H1 (cell line): ENCODE measurements at regions not wholly inside any gene's neighbourhood (a gene's known extent, or its start where the extent isn't known, plus 50 kb on each side); places are given as distances from the start of the nearest gene placed in this dataset.

Experiments used
- CTCF ChIA-PET: fragments of 300-600 bp; sonication (Branson Sonifier 250); formaldehyde crosslinking; loops from one replicate; lab custom pipeline; 2021; ENCODE audit not compliant: partially characterized antibody; lab: Charles Lee
- POLR2A ChIA-PET: fragments of 300-600 bp; sonication (Branson Sonifier 250); formaldehyde crosslinking; loops from one replicate; lab custom pipeline; 2021; ENCODE audit warnings: inconsistent platforms; ENCODE audit not compliant: partially characterized antibody; lab: Charles Lee
- DNase-seq, 2 experiments: peaks; one replicate each; pipeline versions ENCODE4 v3.0.0 to v3.0.0-alpha.2; 2010 to 2022; ENCODE audit warnings: low spot score in 2 of 2, low read depth in 1 of 2, mixed read lengths in 1 of 2
- FAIRE-seq: peaks from 2 replicates; lab custom pipeline; 2011; peaks lifted over from hg19 to GRCh38; lab: Jason Lieb, UNC
- H2AFZ ChIP-seq: 2 replicates; pipeline ENCODE4 v1.8.1; 2012; ENCODE audit warnings: low read length, inconsistent platforms
- H2AK5ac ChIP-seq: 2 replicates; pipeline ENCODE4 v1.6.1; 2013; ENCODE audit warnings: low read depth, low read length
- H2BK120ac ChIP-seq: replicated peaks from 2 replicates; pipeline ENCODE3; 2013; ENCODE audit warnings: low read depth, low read length, inconsistent platforms
- H2BK12ac ChIP-seq: 2 replicates; pipeline ENCODE4 v1.6.1; 2013; ENCODE audit warnings: low read depth, low read length
- H2BK15ac ChIP-seq: 2 replicates; pipeline ENCODE4 v1.6.1; 2013; ENCODE audit warnings: low read length
- H2BK20ac ChIP-seq: 2 replicates; pipeline ENCODE4 v1.6.1; 2013; ENCODE audit warnings: low read length
- H2BK5ac ChIP-seq: 2 replicates; pipeline ENCODE4 v1.6.1; 2013; ENCODE audit warnings: low read depth, low read length
- H3K14ac ChIP-seq: 2 replicates; pipeline ENCODE4 v1.6.1; 2013; ENCODE audit warnings: inconsistent platforms; ENCODE audit not compliant: insufficient read length
- H3K18ac ChIP-seq: 2 replicates; pipeline ENCODE4 v1.6.1; 2013; ENCODE audit warnings: low read length; ENCODE audit errors: extremely low read depth
- H3K23ac ChIP-seq: 2 replicates; pipeline ENCODE4 v1.6.1; 2013; ENCODE audit warnings: inconsistent platforms; ENCODE audit not compliant: insufficient read length
- H3K23me2 ChIP-seq: 2 replicates; pipeline ENCODE4 v1.6.1; 2013; ENCODE audit warnings: low read depth, low read length
- H3K27ac ChIP-seq: 2 replicates; pipeline ENCODE4 v1.6.1; 2011; ENCODE audit warnings: low read depth, low read length, inconsistent platforms
- H3K27me3 ChIP-seq, 4 experiments: replicated peaks in 1 of 4; 1 replicate in 1 of 4; 2 replicates in 3 of 4; pipeline versions ENCODE4 v1.6.1 to v1.8.1; 2011 to 2013; ENCODE audit warnings: low read length in 3 of 4, mild to moderate bottlenecking in 3 of 4, inconsistent platforms in 2 of 4, mixed read lengths in 2 of 4, moderate library complexity in 1 of 4; ENCODE audit not compliant: control insufficient read depth in 3 of 4, insufficient read depth in 3 of 4; ENCODE audit errors: extremely low read depth in 1 of 4
- H3K36me3 ChIP-seq, 4 experiments: 2 replicates each; pipeline versions ENCODE4 v1.6.1 to v1.8.1; 2011 to 2013; ENCODE audit warnings: mild to moderate bottlenecking in 4 of 4, low read length in 3 of 4, moderate library complexity in 2 of 4, control low read depth in 1 of 4, inconsistent platforms in 1 of 4; ENCODE audit not compliant: insufficient read depth in 4 of 4, control insufficient read depth in 2 of 4
- H3K4ac ChIP-seq: replicated peaks from 2 replicates; pipeline ENCODE3; 2013; ENCODE audit warnings: low read length, low read depth, mixed read lengths, inconsistent platforms; ENCODE audit not compliant: insufficient read length
- H3K4me1 ChIP-seq, 4 experiments: replicated peaks in 1 of 4; 1 replicate in 1 of 4; 2 replicates in 3 of 4; pipeline versions ENCODE4 v1.6.1 to v1.8.1; 2011 to 2013; ENCODE audit warnings: low read length in 3 of 4, inconsistent platforms in 2 of 4, mixed read lengths in 1 of 4; ENCODE audit not compliant: insufficient read depth in 4 of 4, control insufficient read depth in 3 of 4
- H3K4me2 ChIP-seq, 2 experiments: 2 replicates each; pipeline versions ENCODE4 v1.6.1 to v1.8.1; 2011 to 2013; ENCODE audit warnings: low read depth in 2 of 2, low read length in 2 of 2, control low read depth in 1 of 2, inconsistent platforms in 1 of 2, mild to moderate bottlenecking in 1 of 2; ENCODE audit not compliant: insufficient read depth in 1 of 2
- H3K4me3 ChIP-seq, 4 experiments: fragments of 200-600, 300-600 bp in 1 of 4; sonication (generic), shearing (Covaris generic), sonication (Bioruptor Twin) in 1 of 4; 2 replicates each; pipeline versions ENCODE4 v1.5.1 to v1.8.1; 2011 to 2016; ENCODE audit warnings: low read length in 4 of 4, low read depth in 3 of 4, control low read depth in 2 of 4, inconsistent platforms in 2 of 4, mild to moderate bottlenecking in 2 of 4, mixed read lengths in 1 of 4, moderate library complexity in 1 of 4; ENCODE audit not compliant: insufficient read depth in 2 of 4; ENCODE audit errors: extremely low read depth in 1 of 4
- H3K56ac ChIP-seq: replicated peaks from 2 replicates; pipeline ENCODE3; 2013; ENCODE audit warnings: low read depth, mild to moderate bottlenecking, mixed read lengths, low read length, inconsistent platforms; ENCODE audit not compliant: insufficient read length
- H3K79me1 ChIP-seq: 2 replicates; pipeline ENCODE4 v1.6.1; 2013; ENCODE audit warnings: low read depth, low read length, control low read depth
- H3K79me2 ChIP-seq, 2 experiments: 2 replicates each; pipeline versions ENCODE4 v1.6.1 to v1.8.1; 2012 to 2013; ENCODE audit warnings: low read length in 2 of 2, mild to moderate bottlenecking in 2 of 2, inconsistent platforms in 1 of 2; ENCODE audit not compliant: insufficient read depth in 2 of 2, control insufficient read depth in 1 of 2
- H3K9ac ChIP-seq, 4 experiments: replicated peaks in 1 of 4; 1 replicate in 1 of 4; 2 replicates in 3 of 4; pipeline versions ENCODE4 v1.6.1 to v1.8.1; 2011 to 2013; ENCODE audit warnings: low read depth in 3 of 4, low read length in 3 of 4, control low read depth in 2 of 4, mild to moderate bottlenecking in 2 of 4, moderate library complexity in 2 of 4, inconsistent platforms in 1 of 4; ENCODE audit errors: extremely low read depth in 1 of 4
- H3K9me3 ChIP-seq, 2 experiments: 2 replicates each; pipeline versions ENCODE4 v1.6.1 to v1.8.1; 2012 to 2013; ENCODE audit warnings: mild to moderate bottlenecking in 2 of 2, moderate library complexity in 2 of 2, control low read depth in 1 of 2, inconsistent platforms in 1 of 2, low read depth in 1 of 2, low read length in 1 of 2, mixed read lengths in 1 of 2; ENCODE audit not compliant: insufficient read depth in 2 of 2
- H4K20me1 ChIP-seq, 2 experiments: replicated peaks in 1 of 2; 2 replicates each; pipeline versions ENCODE3 to v1.8.1; 2011 to 2013; ENCODE audit warnings: inconsistent platforms in 2 of 2, low read length in 2 of 2, mild to moderate bottlenecking in 1 of 2; ENCODE audit not compliant: insufficient read depth in 2 of 2, control insufficient read depth in 1 of 2
- H4K5ac ChIP-seq: 2 replicates; pipeline ENCODE4 v1.6.1; 2013; ENCODE audit warnings: low read length, low read depth, mixed read lengths, inconsistent platforms; ENCODE audit not compliant: insufficient read length
- H4K8ac ChIP-seq: 2 replicates; pipeline ENCODE4 v1.8.0; 2013; ENCODE audit warnings: mild to moderate bottlenecking, moderate library complexity, low read length, inconsistent platforms; ENCODE audit not compliant: insufficient read depth; ENCODE audit errors: extremely low read depth
- H4K91ac ChIP-seq: replicated peaks from 2 replicates; pipeline ENCODE3; 2013; ENCODE audit warnings: low read length, mixed read lengths, inconsistent platforms; ENCODE audit not compliant: insufficient read length
- BACH1 ChIP-seq: IDR thresholded peaks from 2 replicates; pipeline ENCODE4 v1.6.1; 2012; ENCODE audit warnings: low read length, improper control_type of control experiment
- CREB1 ChIP-seq: IDR thresholded peaks from 2 replicates; pipeline ENCODE4 v1.6.1; 2012; ENCODE audit warnings: inconsistent platforms
- CTBP2 ChIP-seq: IDR thresholded peaks from 2 replicates; pipeline ENCODE4 v1.7.0; 2011; ENCODE audit warnings: borderline replicate concordance, mild to moderate bottlenecking, moderate library complexity, mixed read lengths, low read length; ENCODE audit not compliant: insufficient read depth, insufficient read length
- HDAC2 ChIP-seq, 2 experiments: fragments of 300-600 bp in 1 of 2; sonication (generic) in 1 of 2; IDR thresholded peaks; 2 replicates each; pipeline ENCODE4 v1.6.1; 2011 to 2012; ENCODE audit warnings: low read depth in 2 of 2, low read length in 2 of 2, mild to moderate bottlenecking in 2 of 2, moderate library complexity in 2 of 2, borderline replicate concordance in 1 of 2, inconsistent platforms in 1 of 2
- SP4 ChIP-seq: IDR thresholded peaks from 2 replicates; pipeline ENCODE4 v1.6.1; 2012; ENCODE audit warnings: low read length, inconsistent platforms
- TAF1 ChIP-seq: IDR thresholded peaks from 2 replicates; pipeline ENCODE4 v1.6.1; 2011; ENCODE audit warnings: mild to moderate bottlenecking, low read depth, low read length
- TCF12 ChIP-seq: IDR thresholded peaks from 2 replicates; pipeline ENCODE4 v1.6.1; 2011; ENCODE audit warnings: low read depth, mild to moderate bottlenecking, low read length
- WGBS, 2 experiments: shearing (Covaris generic) in 1 of 2; methylation state at CpG; one replicate each; pipeline versions ENCODE4 v1.1.6 to v1.1.7; 2013 to 2015; ENCODE audit warnings: low lambda C conversion rate in 2 of 2, mixed read lengths in 2 of 2, inconsistent platforms in 1 of 2, low coverage in 1 of 2, missing lambda C conversion rate in 1 of 2; ENCODE audit not compliant: insufficient replicate concordance in 2 of 2, insufficient coverage in 1 of 2, insufficient read length in 1 of 2; ENCODE audit errors: extremely low coverage in 1 of 2, missing lambda C conversion rate in 1 of 2; 5-methylcytosine and 5-hydroxymethylcytosine counted together

DNA sequence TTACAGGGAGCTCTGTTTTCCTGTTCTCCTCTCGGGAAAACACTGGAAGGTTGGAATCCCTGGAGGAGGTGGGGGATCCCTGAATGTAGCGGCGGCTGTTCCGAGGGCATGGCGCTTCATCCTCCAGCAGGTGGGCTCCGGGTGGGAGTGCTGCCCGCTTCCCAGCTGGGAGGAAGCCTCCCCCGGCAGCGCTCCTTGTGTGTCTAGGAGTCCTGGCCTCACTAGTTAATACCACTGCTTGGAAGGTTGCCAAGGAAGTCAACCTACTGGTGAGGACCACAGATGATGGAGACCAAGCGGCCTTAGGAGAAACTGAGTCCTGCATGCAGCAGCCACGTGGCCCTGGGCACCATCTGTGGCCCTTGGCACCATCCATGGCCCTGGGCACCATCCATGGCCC, 151.9 kb upstream of the PFKP start:
- Histone ChIP-seq H3K23ac (no peak overlapping the region), H3K79me1 (no peaks in the 10 kb centered on the region), H2AK5ac (no peak overlapping the region), H3K14ac (no peak overlapping the region), H3K56ac (no peak overlapping the region), H4K91ac (no peak overlapping the region), H3K23me2 (no peaks in the 10 kb centered on the region), H3K4me3 (no peak overlapping the region), H4K20me1 (no peaks in the 10 kb centered on the region), H3K9ac (no peak overlapping the region), H2BK12ac (no peak overlapping the region; the same call in 1 of the 2 replicates), H2BK15ac (no peak overlapping the region), H2BK20ac (no peak overlapping the region), H3K18ac (no peak overlapping the region), H4K8ac (no peak overlapping the region), H3K79me2 (no peaks in the 10 kb centered on the region), H3K4me2 (no peak overlapping the region)
- WGBS, 2 experiments: 93% methylated on average over 11 of the region's 11 CpGs; no CpG with 5 or more reads in 1 of the 2 experiments
- FAIRE-seq: no peak
- CTCF ChIA-PET: interaction anchor here (0.6 to 2.8 kb wide), 5 partner anchors 12 to 1547 kb away, joined by 3 to 15 read pairs (median 3); no protein-coding TSS in a partner anchor
- no peak for TF ChIP-seq CTBP2
- TF ChIP-seq HDAC2 (IDR thresholded peaks at IDR 0.05; ENCODE audit: borderline replicate concordance in 1 of 2, low read depth in 2 of 2, low read length in 2 of 2): no peak
- TF ChIP-seq CREB1: no peak
- TF ChIP-seq TCF12: no peak
- TF ChIP-seq TAF1: no peak
- TF ChIP-seq BACH1: no peak
- no peak for TF ChIP-seq SP4
- TF ChIP-seq, all 59 proteins: peak for 0
- no peak overlapping the region for H3K27ac ChIP-seq
- peak overlapping the region; percentile 21; the same call in 1 of the 2 replicates for H2BK5ac ChIP-seq
- no peaks in the 10 kb centered on the region for H3K27me3 ChIP-seq
- POLR2A ChIA-PET: no interaction called here
- peaks cover 0 to 6% (median 5%) of the 10 kb centered on the region in 4 experiments; a peak in 6 of 7 replicates for H3K4me1 ChIP-seq
- no peaks in the 10 kb centered on the region for H3K36me3 ChIP-seq
- no peak overlapping the region for H4K5ac ChIP-seq
- no peak overlapping the region for H3K4ac ChIP-seq
- H2BK120ac ChIP-seq: no peak overlapping the region
- H2AFZ ChIP-seq: no peak overlapping the region
- no peak for DNase-seq
- H3K9me3 ChIP-seq: no peaks in the 10 kb centered on the region
